Posterior vena cava (tissue), 2 donors: ENCODE measurements at regions not wholly inside any gene's neighbourhood (a gene's known extent, or its start where the extent isn't known, plus 50 kb on each side); places are given as distances from the start of the nearest gene placed in this dataset.

Experiments
- DNase-seq: peaks from one replicate; pipeline ENCODE4 v3.0.0-alpha.2; 2020; ENCODE audit warnings: low spot score
- intact Hi-C, 2 donors: fragments of 100-400 bp; cut with DNase I; formaldehyde crosslinking; loops; one replicate each; pipeline versions ENCODE4 v1.14.1 to v1.14.2; 2022 to 2023
- donor health status: DM: yes; HTN: yes; CAD: no.
- donor health status: DM: yes; HTN: yes; CAD: no.

GRCh38 chr5:155181542-155181941 lies 168.0 kb downstream of the KIF4B start:
- intact Hi-C loops: no loop called here
- DNase-seq: no peak

- DNase-seq: no peak
- intact Hi-C loops: no loop called here
Measured at GRCh38 chr5:155189476-155189875, 175.9 kb downstream of the KIF4B start.

GRCh38 chr5:155189981-155190380 lies 176.4 kb downstream of the KIF4B start:
- no peak for DNase-seq
- intact Hi-C loops: no loop called here

- intact Hi-C loops: no loop called here
Measured at GRCh38 chr5:155193029-155193428, 179.5 kb downstream of the KIF4B start.

GRCh38 chr5:155193483-155194107 lies 180.0 kb downstream of the KIF4B start:
- intact Hi-C loops: no loop called here
- no peak for DNase-seq

More at GRCh38 chr5:155193029-155193428, 179.5 kb downstream of the KIF4B start:
- DNase-seq: no peak

- intact Hi-C loops: no loop called here
- DNase-seq: no peak
Measured at GRCh38 chr5:155200608-155201007, 187.1 kb downstream of the KIF4B start.

- intact Hi-C loops: no loop called here
- DNase-seq: no peak
Measured at GRCh38 chr5:155211764-155212163, 198.2 kb downstream of the KIF4B start.

- intact Hi-C loops: no loop called here
Measured at GRCh38 chr5:155222393-155222792, 208.8 kb downstream of the KIF4B start.

GRCh38 chr5:155229135-155229534 lies 215.6 kb downstream of the KIF4B start:
- intact Hi-C loops: no loop called here
- DNase-seq: no peak

More at GRCh38 chr5:155222393-155222792, 208.8 kb downstream of the KIF4B start:
- DNase-seq: no peak

- intact Hi-C loops: no loop called here
- no peak for DNase-seq
Measured at GRCh38 chr5:155239803-155240202, 226.2 kb downstream of the KIF4B start.

- no peak for DNase-seq
- intact Hi-C loops: no loop called here
Measured at GRCh38 chr5:155250596-155250995, 237.0 kb downstream of the KIF4B start.

GRCh38 chr5:155252025-155252424 lies 238.5 kb downstream of the KIF4B start:
- no peak for DNase-seq
- intact Hi-C loops: no loop called here

- intact Hi-C loops: no loop called here
Measured at GRCh38 chr5:155252717-155253116, 239.2 kb downstream of the KIF4B start.

GRCh38 chr5:155254399-155254798 lies 240.8 kb downstream of the KIF4B start:
- intact Hi-C loops: no loop called here
- DNase-seq: no peak

More at GRCh38 chr5:155252717-155253116, 239.2 kb downstream of the KIF4B start:
- DNase-seq: no peak

- intact Hi-C loops: no loop called here
- DNase-seq: no peak
Measured at GRCh38 chr5:155258161-155258560, 244.6 kb downstream of the KIF4B start.

- DNase-seq: no peak
- intact Hi-C loops: no loop called here
Measured at GRCh38 chr5:155259648-155260047, 246.1 kb downstream of the KIF4B start.

GRCh38 chr5:155260798-155261197 lies 247.2 kb downstream of the KIF4B start:
- no peak for DNase-seq
- intact Hi-C loops: no loop called here

- intact Hi-C loops: no loop called here
- DNase-seq: no peak
Measured at GRCh38 chr5:155263381-155263780, 249.8 kb downstream of the KIF4B start.

- DNase-seq: no peak
- intact Hi-C loops: no loop called here
Measured at GRCh38 chr5:155264809-155265208, 251.3 kb downstream of the KIF4B start.

GRCh38 chr5:155268770-155269425 lies 255.3 kb downstream of the KIF4B start:
- intact Hi-C loops: no loop called here
- DNase-seq: no peak

GRCh38 chr5:155270725-155271124 lies 257.2 kb downstream of the KIF4B start:
- intact Hi-C loops: no loop called here
- DNase-seq: no peak
